ENCODE measurements at regions not wholly inside any gene's neighbourhood (a gene's known extent, or its start where the extent isn't known, plus 50 kb on each side); places are given as distances from the start of the nearest gene placed in this dataset.

- TF ChIP-seq CTCF (IDR thresholded peaks at IDR 0.05) (no peak), POLR2A (IDR thresholded peaks at IDR 0.05) (no peak)
- Histone ChIP-seq H3K9me3 (no peaks in the 10 kb centered on the region), H3K4me3 (no peak overlapping the region), H3K36me3 (no peaks in the 10 kb centered on the region), H3K27me3 (no peaks in the 10 kb centered on the region), H3K4me1 (no peaks in the 10 kb centered on the region), H3K27ac (no peak overlapping the region)
- DNase-seq: no peak
Observed at GRCh38 chr10:8618834-8619233, 564.3 kb downstream of the GATA3 start.

GRCh38 chr10:8628351-8628750 lies 573.9 kb downstream of the GATA3 start:
- DNase-seq: no peak
- no peaks in the 10 kb centered on the region for H3K27me3 ChIP-seq
- H3K36me3 ChIP-seq: no peaks in the 10 kb centered on the region
- no peaks in the 10 kb centered on the region for H3K9me3 ChIP-seq
- TF ChIP-seq POLR2A (IDR thresholded peaks at IDR 0.05) (no peak), CTCF (IDR thresholded peaks at IDR 0.05) (no peak)
- no peaks in the 10 kb centered on the region for H3K4me1 ChIP-seq
- no peak overlapping the region for H3K27ac ChIP-seq
- H3K4me3 ChIP-seq: no peak overlapping the region

GRCh38 chr10:8633909-8634308 lies 579.4 kb downstream of the GATA3 start:
- H3K4me3 ChIP-seq: no peak overlapping the region
- no peaks in the 10 kb centered on the region for H3K36me3 ChIP-seq
- no peaks in the 10 kb centered on the region for H3K9me3 ChIP-seq
- no peak for DNase-seq
- H3K27me3 ChIP-seq: no peaks in the 10 kb centered on the region
- no peak for TF ChIP-seq POLR2A (IDR thresholded peaks at IDR 0.05)
- no peak for TF ChIP-seq CTCF (IDR thresholded peaks at IDR 0.05)
- no peaks in the 10 kb centered on the region for H3K4me1 ChIP-seq
- no peak overlapping the region for H3K27ac ChIP-seq

GRCh38 chr10:8636371-8636770 lies 581.9 kb downstream of the GATA3 start:
- Histone ChIP-seq H3K36me3 (no peaks in the 10 kb centered on the region), H3K4me1 (no peaks in the 10 kb centered on the region), H3K27ac (no peak overlapping the region), H3K4me3 (no peak overlapping the region), H3K27me3 (no peaks in the 10 kb centered on the region), H3K9me3 (no peaks in the 10 kb centered on the region)
- no peak for DNase-seq
- TF ChIP-seq POLR2A (IDR thresholded peaks at IDR 0.05) (no peak), CTCF (IDR thresholded peaks at IDR 0.05) (no peak)

GRCh38 chr10:8637640-8638039 lies 583.2 kb downstream of the GATA3 start:
- Histone ChIP-seq H3K4me3 (no peak overlapping the region), H3K36me3 (no peaks in the 10 kb centered on the region), H3K4me1 (no peaks in the 10 kb centered on the region), H3K9me3 (no peaks in the 10 kb centered on the region), H3K27me3 (no peaks in the 10 kb centered on the region), H3K27ac (no peak overlapping the region)
- TF ChIP-seq CTCF (IDR thresholded peaks at IDR 0.05) (no peak), POLR2A (IDR thresholded peaks at IDR 0.05) (no peak)
- DNase-seq: no peak

- Histone ChIP-seq H3K4me1 (no peaks in the 10 kb centered on the region), H3K27ac (no peak overlapping the region), H3K9me3 (no peaks in the 10 kb centered on the region), H3K27me3 (no peaks in the 10 kb centered on the region), H3K4me3 (no peak overlapping the region), H3K36me3 (no peaks in the 10 kb centered on the region)
- no peak for DNase-seq
- no peak for TF ChIP-seq POLR2A (IDR thresholded peaks at IDR 0.05)
- no peak for TF ChIP-seq CTCF (IDR thresholded peaks at IDR 0.05)
Observed at GRCh38 chr10:8638088-8638672, 583.7 kb downstream of the GATA3 start.
